A549 (cell line): ENCODE measurements at regions not wholly inside any gene's neighbourhood (a gene's known extent, or its start where the extent isn't known, plus 50 kb on each side); places are given as distances from the start of the nearest gene placed in this dataset.

Experiments used
- ATAC-seq, 2 experiments: fragments of 200-7000 bp in 1 of 2; fragments of >200 bp in 1 of 2; cut with Nextera tagmentation in 1 of 2; cut with Tn5 transposase in 1 of 2; 3 replicates each; pipeline versions ENCODE4 v1.8.0 to v1.9.1; 2018 to 2020; ENCODE audit warnings: mild to moderate bottlenecking in 1 of 2, moderate library complexity in 1 of 2
- CTCF ChIA-PET: fragments of 300-600 bp; sonication (Branson Sonifier 250); formaldehyde crosslinking; extraction: SDS; loops from one replicate; lab custom pipeline; 2021; ENCODE audit warnings: antibody characterized with exemption, inconsistent platforms; lab: Yijun Ruan, JAX
- POLR2A ChIA-PET: fragments of 350-600 bp; formaldehyde crosslinking; extraction: SDS; loops from one replicate; lab custom pipeline; 2021; ENCODE audit warnings: antibody characterized with exemption, inconsistent platforms; lab: Yijun Ruan, JAX
- DNase-seq, 2 experiments: peaks; one replicate each; pipeline versions ENCODE4 v3.0.0 to v3.0.0-alpha.2; 2011 to 2016; ENCODE audit warnings: low read depth in 1 of 2, low spot score in 1 of 2
- FAIRE-seq: peaks from 2 replicates; lab custom pipeline; 2011; peaks lifted over from hg19 to GRCh38; lab: Jason Lieb, UNC
- H3K27ac ChIP-seq, 2 experiments: fragments of >200 bp; sonication (Bioruptor Twin); formaldehyde crosslinking; 3 replicates each; pipeline ENCODE4 v1.5.1; 2016 to 2017
- H3K4me1 ChIP-seq: fragments of >200 bp; sonication (Bioruptor Twin); formaldehyde crosslinking; 3 replicates; pipeline ENCODE4 v1.6.1; 2016
- H3K4me2 ChIP-seq: fragments of >200 bp; sonication (Bioruptor Twin); formaldehyde crosslinking; 3 replicates; pipeline ENCODE4 v1.6.1; 2016
- H3K4me3 ChIP-seq: fragments of >200 bp; sonication (Bioruptor Twin); formaldehyde crosslinking; 3 replicates; pipeline ENCODE4 v1.5.1; 2016
- H3K9me3 ChIP-seq: fragments of >200 bp; sonication (Bioruptor Twin); formaldehyde crosslinking; 3 replicates; pipeline ENCODE4 v1.6.1; 2016
- BHLHE40 ChIP-seq: IDR thresholded peaks from 2 replicates; pipeline ENCODE4 v1.6.1; 2012; ENCODE audit warnings: low read depth, low read length, inconsistent platforms
- CBX2 ChIP-seq: fragments of 200-600 bp; sonication (generic); IDR thresholded peaks from 2 replicates; pipeline ENCODE4 v1.6.1; 2016; ENCODE audit warnings: low read depth, mild to moderate bottlenecking, borderline replicate concordance
- CBX8 ChIP-seq: fragments of 200-600 bp; sonication (generic); IDR thresholded peaks from 2 replicates; pipeline ENCODE4 v1.6.1; 2016
- CHD2 ChIP-seq: fragments of 150-350 bp; IDR thresholded peaks from 2 replicates; pipeline ENCODE4 v1.6.1; 2014; ENCODE audit warnings: low read length; ENCODE audit not compliant: partially characterized antibody
- EHMT2 ChIP-seq: fragments of 200-600 bp; sonication (generic); IDR thresholded peaks from 2 replicates; pipeline ENCODE4 v1.6.1; 2016; ENCODE audit warnings: antibody characterized with exemption, low read depth, mild to moderate bottlenecking, moderate library complexity
- EP300 ChIP-seq, 2 experiments: fragments of >200 bp; sonication (Bioruptor Twin); formaldehyde crosslinking; IDR thresholded peaks; 2 replicates in 1 of 2; 3 replicates in 1 of 2; pipeline ENCODE4 v1.6.1; 2016 to 2017
- FOSB ChIP-seq: fragments of 250-450 bp; sonication (Bioruptor Pico); IDR thresholded peaks from 2 replicates; pipeline ENCODE4 v1.5.0; 2020; ENCODE audit warnings: mild to moderate bottlenecking, moderate library complexity
- FOSL2 ChIP-seq, 2 experiments: fragments of 450-650 bp in 1 of 2; fragments of >200 bp in 1 of 2; sonication (Bioruptor Twin) in 1 of 2; formaldehyde crosslinking; IDR thresholded peaks; 2 replicates each; pipeline versions ENCODE4 v1.5.0 to v1.6.1; 2016 to 2020; ENCODE audit warnings: mild to moderate bottlenecking in 1 of 2, moderate library complexity in 1 of 2
- HDAC2 ChIP-seq: fragments of 200-600 bp; sonication (generic); IDR thresholded peaks from 2 replicates; pipeline ENCODE4 v1.6.1; 2016
- HMGXB4 ChIP-seq: fragments of 250-450 bp; sonication (Bioruptor Pico); IDR thresholded peaks from 2 replicates; pipeline ENCODE4 v1.5.0; 2021; ENCODE audit warnings: mild to moderate bottlenecking, moderate library complexity, borderline replicate concordance
- HOXA7 ChIP-seq: fragments of 250-450 bp; sonication (Bioruptor Pico); IDR thresholded peaks from 2 replicates; pipeline ENCODE4 v1.5.0; 2020; ENCODE audit warnings: mild to moderate bottlenecking, moderate library complexity
- HOXB13 ChIP-seq: fragments of 250-450 bp; sonication (Bioruptor Pico); IDR thresholded peaks from 2 replicates; pipeline ENCODE4 v1.5.0; 2020; ENCODE audit warnings: low read depth, mild to moderate bottlenecking, moderate library complexity
- HOXB5 ChIP-seq: fragments of 250-450 bp; sonication (Bioruptor Pico); IDR thresholded peaks from 2 replicates; pipeline ENCODE4 v1.5.0; 2020; ENCODE audit warnings: mild to moderate bottlenecking, moderate library complexity
- JUN ChIP-seq, 2 experiments: fragments of >200 bp; sonication (Bioruptor Twin); formaldehyde crosslinking; IDR thresholded peaks; 2 replicates in 1 of 2; 3 replicates in 1 of 2; pipeline ENCODE4 v1.6.1; 2016 to 2017
- KDM1A ChIP-seq: fragments of 200-600 bp; sonication (generic); IDR thresholded peaks from 2 replicates; pipeline ENCODE4 v1.6.1; 2016; ENCODE audit warnings: low read depth, mild to moderate bottlenecking
- NFE2L2 ChIP-seq: fragments of 150-350 bp; conservative IDR thresholded peaks from 2 replicates; pipeline ENCODE4 v1.6.1; 2014; ENCODE audit warnings: low read length
- NPAS2 ChIP-seq: fragments of 250-450 bp; sonication (Bioruptor Pico); IDR thresholded peaks from 2 replicates; pipeline ENCODE4 v1.8.0; 2022; ENCODE audit warnings: mild to moderate bottlenecking, moderate library complexity, borderline replicate concordance
- PHF8 ChIP-seq: fragments of 200-600 bp; sonication (generic); IDR thresholded peaks from 2 replicates; pipeline ENCODE4 v1.6.1; 2016; ENCODE audit warnings: low read depth, mild to moderate bottlenecking, antibody characterized with exemption, moderate library complexity, borderline replicate concordance
- POLR2A ChIP-seq: IDR thresholded peaks from 2 replicates; pipeline ENCODE4 v1.6.1; 2012; ENCODE audit warnings: mild to moderate bottlenecking, low read length
- RARB ChIP-seq: fragments of 250-450 bp; sonication (Bioruptor Pico); IDR thresholded peaks from 2 replicates; pipeline ENCODE4 v1.8.0; 2021; ENCODE audit warnings: mild to moderate bottlenecking, moderate library complexity
- SREBF2 ChIP-seq: fragments of 450-650 bp; IDR thresholded peaks from 2 replicates; pipeline ENCODE4 v1.6.1; 2014; ENCODE audit warnings: mild to moderate bottlenecking, moderate library complexity
- WGBS: methylation state at CpG from one replicate; pipeline ENCODE4 v1.1.6; 2017; ENCODE audit errors: missing lambda C conversion rate; 5-methylcytosine and 5-hydroxymethylcytosine counted together
- TF ChIP-seq, protein P1 (sequence below): fragments of >200 bp; sonication (Bioruptor Twin); formaldehyde crosslinking; IDR thresholded peaks from 3 replicates; pipeline ENCODE4 v1.5.1; 2016
- TF ChIP-seq, protein P2 (sequence below): fragments of 250-450 bp; sonication (Bioruptor Pico); IDR thresholded peaks from 2 replicates; pipeline ENCODE4 v1.5.0; 2020; ENCODE audit warnings: low read depth, mild to moderate bottlenecking, moderate library complexity
- TF ChIP-seq, protein P3 (sequence below): IDR thresholded peaks from 2 replicates; pipeline ENCODE4 v1.6.1; 2012; ENCODE audit warnings: low read depth, borderline replicate concordance

- 41% methylated on average over 1 of the region's 1 CpG for WGBS
- Histone ChIP-seq H3K9me3 (no peaks in the 10 kb centered on the region), H3K4me1 (no peaks in the 10 kb centered on the region), H3K4me2 (no peak overlapping the region), H3K27ac (no peak overlapping the region), H3K4me3 (no peak overlapping the region)
- no peak for TF ChIP-seq HDAC2
- TF ChIP-seq, protein P1, sequence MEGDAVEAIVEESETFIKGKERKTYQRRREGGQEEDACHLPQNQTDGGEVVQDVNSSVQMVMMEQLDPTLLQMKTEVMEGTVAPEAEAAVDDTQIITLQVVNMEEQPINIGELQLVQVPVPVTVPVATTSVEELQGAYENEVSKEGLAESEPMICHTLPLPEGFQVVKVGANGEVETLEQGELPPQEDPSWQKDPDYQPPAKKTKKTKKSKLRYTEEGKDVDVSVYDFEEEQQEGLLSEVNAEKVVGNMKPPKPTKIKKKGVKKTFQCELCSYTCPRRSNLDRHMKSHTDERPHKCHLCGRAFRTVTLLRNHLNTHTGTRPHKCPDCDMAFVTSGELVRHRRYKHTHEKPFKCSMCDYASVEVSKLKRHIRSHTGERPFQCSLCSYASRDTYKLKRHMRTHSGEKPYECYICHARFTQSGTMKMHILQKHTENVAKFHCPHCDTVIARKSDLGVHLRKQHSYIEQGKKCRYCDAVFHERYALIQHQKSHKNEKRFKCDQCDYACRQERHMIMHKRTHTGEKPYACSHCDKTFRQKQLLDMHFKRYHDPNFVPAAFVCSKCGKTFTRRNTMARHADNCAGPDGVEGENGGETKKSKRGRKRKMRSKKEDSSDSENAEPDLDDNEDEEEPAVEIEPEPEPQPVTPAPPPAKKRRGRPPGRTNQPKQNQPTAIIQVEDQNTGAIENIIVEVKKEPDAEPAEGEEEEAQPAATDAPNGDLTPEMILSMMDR, result no peak
- TF ChIP-seq HOXB13 (CRISPR knock-in tag), result no peak
- no peak for TF ChIP-seq CBX8
- TF ChIP-seq, protein P2, sequence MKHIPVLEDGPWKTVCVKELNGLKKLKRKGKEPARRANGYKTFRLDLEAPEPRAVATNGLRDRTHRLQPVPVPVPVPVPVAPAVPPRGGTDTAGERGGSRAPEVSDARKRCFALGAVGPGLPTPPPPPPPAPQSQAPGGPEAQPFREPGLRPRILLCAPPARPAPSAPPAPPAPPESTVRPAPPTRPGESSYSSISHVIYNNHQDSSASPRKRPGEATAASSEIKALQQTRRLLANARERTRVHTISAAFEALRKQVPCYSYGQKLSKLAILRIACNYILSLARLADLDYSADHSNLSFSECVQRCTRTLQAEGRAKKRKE (CRISPR knock-in tag), result no peak
- TF ChIP-seq HMGXB4 (CRISPR knock-in tag), result no peak
- no peak for TF ChIP-seq BHLHE40
- no peak for TF ChIP-seq EHMT2
- no peak for TF ChIP-seq HOXB5
- TF ChIP-seq HOXA7, result no peak
- no peak for TF ChIP-seq FOSB (CRISPR knock-in tag)
- TF ChIP-seq, protein P3, sequence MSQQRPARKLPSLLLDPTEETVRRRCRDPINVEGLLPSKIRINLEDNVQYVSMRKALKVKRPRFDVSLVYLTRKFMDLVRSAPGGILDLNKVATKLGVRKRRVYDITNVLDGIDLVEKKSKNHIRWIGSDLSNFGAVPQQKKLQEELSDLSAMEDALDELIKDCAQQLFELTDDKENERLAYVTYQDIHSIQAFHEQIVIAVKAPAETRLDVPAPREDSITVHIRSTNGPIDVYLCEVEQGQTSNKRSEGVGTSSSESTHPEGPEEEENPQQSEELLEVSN, result no peak
- TF ChIP-seq PHF8, result no peak
- TF ChIP-seq CHD2, result no peak
- TF ChIP-seq EP300 (IDR thresholded peaks at IDR 0.05), result no peak
- no peak for TF ChIP-seq RARB
- TF ChIP-seq CBX2, result no peak
- TF ChIP-seq KDM1A, result no peak
- no peak for TF ChIP-seq NFE2L2
- TF ChIP-seq JUN (IDR thresholded peaks at IDR 0.05), result no peak
- FAIRE-seq (no peak), DNase-seq (no peak), ATAC-seq (no peak)
- POLR2A ChIA-PET, result no interaction called here
- CTCF ChIA-PET, result no interaction called here
Measured at GRCh38 chr13:79904581-79904980, 423.6 kb downstream of the NDFIP2 start.

DNA sequence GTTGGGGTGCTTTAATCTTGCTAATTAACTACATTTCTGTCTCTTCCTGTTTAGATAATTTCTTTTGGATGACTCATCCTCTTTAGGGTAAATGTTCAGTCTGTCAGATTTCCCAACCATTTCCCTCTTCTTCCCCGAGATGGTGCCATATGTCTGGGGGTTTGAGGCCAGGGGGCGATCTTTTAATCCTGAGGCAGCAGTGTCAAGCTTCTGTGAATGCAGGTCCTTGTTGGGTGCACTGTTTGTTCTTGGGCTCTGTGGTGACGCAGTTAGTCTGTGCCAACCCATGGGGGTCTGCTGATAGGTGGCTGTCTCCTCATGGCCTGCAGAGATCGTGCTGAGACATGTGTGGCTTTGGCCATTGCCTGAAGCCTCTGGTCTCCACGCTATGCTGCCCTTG is 420.4 kb downstream of the NDFIP2 start:
- Histone ChIP-seq H3K4me1 (no peaks in the 10 kb centered on the region), H3K9me3 (no peaks in the 10 kb centered on the region), H3K4me3 (no peak overlapping the region), H3K27ac (no peak overlapping the region), H3K4me2 (no peak overlapping the region)
- ChIA-PET CTCF (no interaction called here), POLR2A (no interaction called here)
- 89% methylated on average over 5 of the region's 5 CpGs for WGBS
- DNase-seq, result no peak
- ATAC-seq, result no peak
- TF ChIP-seq FOSL2 (IDR thresholded peaks at IDR 0.05), result no peak
- TF ChIP-seq FOSL2 (CRISPR knock-in tag; IDR thresholded peaks at IDR 0.05), result 0 out of 2 replicates have a peak, but pooled peaks have one; percentile 19
- no peak for TF ChIP-seq HOXA7
- TF ChIP-seq SREBF2, result no peak
- no peak for TF ChIP-seq NPAS2
- no peak for TF ChIP-seq POLR2A
- FAIRE-seq, result no peak
